ENCODE measurements at regions not wholly inside any gene's neighbourhood (a gene's known extent, or its start where the extent isn't known, plus 50 kb on each side); places are given as distances from the start of the nearest gene placed in this dataset.

GRCh38 chr3:178263236-178263916 is 272.9 kb upstream of the KCNMB2 start:
- no peak overlapping the region for H3K4me3 ChIP-seq (ENCODE audit: low read depth, low read length)
- TF ChIP-seq, protein P1, sequence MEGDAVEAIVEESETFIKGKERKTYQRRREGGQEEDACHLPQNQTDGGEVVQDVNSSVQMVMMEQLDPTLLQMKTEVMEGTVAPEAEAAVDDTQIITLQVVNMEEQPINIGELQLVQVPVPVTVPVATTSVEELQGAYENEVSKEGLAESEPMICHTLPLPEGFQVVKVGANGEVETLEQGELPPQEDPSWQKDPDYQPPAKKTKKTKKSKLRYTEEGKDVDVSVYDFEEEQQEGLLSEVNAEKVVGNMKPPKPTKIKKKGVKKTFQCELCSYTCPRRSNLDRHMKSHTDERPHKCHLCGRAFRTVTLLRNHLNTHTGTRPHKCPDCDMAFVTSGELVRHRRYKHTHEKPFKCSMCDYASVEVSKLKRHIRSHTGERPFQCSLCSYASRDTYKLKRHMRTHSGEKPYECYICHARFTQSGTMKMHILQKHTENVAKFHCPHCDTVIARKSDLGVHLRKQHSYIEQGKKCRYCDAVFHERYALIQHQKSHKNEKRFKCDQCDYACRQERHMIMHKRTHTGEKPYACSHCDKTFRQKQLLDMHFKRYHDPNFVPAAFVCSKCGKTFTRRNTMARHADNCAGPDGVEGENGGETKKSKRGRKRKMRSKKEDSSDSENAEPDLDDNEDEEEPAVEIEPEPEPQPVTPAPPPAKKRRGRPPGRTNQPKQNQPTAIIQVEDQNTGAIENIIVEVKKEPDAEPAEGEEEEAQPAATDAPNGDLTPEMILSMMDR (IDR thresholded peaks at IDR 0.05; ENCODE audit: low read depth, low read length): no peak

DNA sequence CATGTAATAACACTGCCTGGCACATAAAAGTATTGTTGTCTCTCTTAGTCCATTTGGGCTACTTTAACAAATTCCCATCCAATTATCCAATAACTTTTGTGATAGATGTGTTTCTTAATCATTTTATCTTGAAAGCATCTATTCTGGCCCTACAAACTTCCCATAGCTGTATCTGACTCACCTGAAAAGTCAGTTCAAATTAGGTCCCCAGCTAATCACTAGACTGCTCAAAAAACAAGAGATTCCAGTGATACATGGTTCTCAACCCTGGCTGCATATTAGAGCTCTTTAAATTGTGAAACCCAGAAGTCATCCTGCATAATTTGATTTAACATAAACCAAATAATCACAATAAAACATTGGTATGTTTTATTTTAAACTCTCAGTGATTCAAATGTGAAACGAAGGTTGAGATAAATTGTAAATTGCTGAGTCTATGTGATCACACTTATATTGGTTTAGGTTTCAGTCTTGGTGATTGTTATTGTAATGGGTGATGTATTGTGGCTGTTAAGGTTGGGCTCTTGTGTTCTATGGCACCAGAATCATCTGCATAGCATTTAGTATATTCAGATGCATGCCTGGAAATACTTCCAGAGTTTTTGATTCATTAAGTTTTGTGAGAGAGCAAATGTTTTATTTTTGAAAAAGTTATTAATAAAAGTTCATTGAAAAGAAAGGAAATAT is 268.9 kb upstream of the KCNMB2 start:
- TF ChIP-seq, protein P1 (IDR thresholded peaks at IDR 0.05; ENCODE audit: low read depth, low read length): no peak
- no peak overlapping the region for H3K4me3 ChIP-seq (ENCODE audit: low read depth, low read length)

GRCh38 chr3:178270838-178271237 is 265.4 kb upstream of the KCNMB2 start:
- TF ChIP-seq, protein P1 (IDR thresholded peaks at IDR 0.05; ENCODE audit: low read depth, low read length): no peak
- H3K4me3 ChIP-seq (ENCODE audit: low read depth, low read length): no peak overlapping the region

GRCh38 chr3:178271740-178272387 is 264.4 kb upstream of the KCNMB2 start:
- TF ChIP-seq, protein P1 (IDR thresholded peaks at IDR 0.05; ENCODE audit: low read depth, low read length): no peak
- H3K4me3 ChIP-seq (ENCODE audit: low read depth, low read length): no peak overlapping the region

GRCh38 chr3:178272841-178273240 is 263.4 kb upstream of the KCNMB2 start:
- TF ChIP-seq, protein P1 (IDR thresholded peaks at IDR 0.05; ENCODE audit: low read depth, low read length): no peak
- H3K4me3 ChIP-seq (ENCODE audit: low read depth, low read length): no peak overlapping the region

DNA sequence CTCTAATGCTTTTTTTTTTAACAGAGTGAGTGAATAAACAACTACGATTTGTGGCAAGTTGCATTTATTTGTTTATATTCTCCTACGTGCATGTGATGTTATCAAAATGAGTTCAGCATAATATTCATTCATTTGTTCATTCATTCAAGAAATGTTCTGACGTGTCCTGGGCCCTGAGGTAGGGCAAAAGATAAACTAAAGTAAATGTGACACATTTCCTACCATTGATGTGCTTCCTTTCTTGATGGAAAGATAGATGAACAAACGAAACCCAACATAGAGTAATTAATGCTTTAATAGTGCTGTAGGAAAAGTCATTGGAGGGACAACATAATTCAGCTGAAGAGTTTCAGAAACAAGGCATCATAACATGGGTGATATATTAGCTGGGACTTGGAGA is 261.5 kb upstream of the KCNMB2 start:
- H3K4me3 ChIP-seq (ENCODE audit: low read depth, low read length): no peak overlapping the region
- TF ChIP-seq, protein P1 (IDR thresholded peaks at IDR 0.05; ENCODE audit: low read depth, low read length): no peak

GRCh38 chr3:178275311-178275710 is 260.9 kb upstream of the KCNMB2 start:
- TF ChIP-seq, protein P1 (IDR thresholded peaks at IDR 0.05; ENCODE audit: low read depth, low read length): no peak
- H3K4me3 ChIP-seq (ENCODE audit: low read depth, low read length): no peak overlapping the region

Data from WI38 (cell line).